GM23338 (cell line): ENCODE measurements at regions not wholly inside any gene's neighbourhood (a gene's known extent, or its start where the extent isn't known, plus 50 kb on each side); places are given as distances from the start of the nearest gene placed in this dataset.

ENCODE experiments used
- ATAC-seq: fragments of 200-7000 bp; cut with Tn5 transposase; 3 replicates; pipeline ENCODE4 v1.9.1; 2020
- DNase-seq: peaks from one replicate; pipeline ENCODE4 v3.0.0-alpha.2; 2015; ENCODE audit warnings: low spot score
- H2AFZ ChIP-seq: fragments of 200-600 bp; sonication (generic); 2 replicates; pipeline ENCODE4 v1.8.0; 2016; ENCODE audit warnings: antibody characterized with exemption, mild to moderate bottlenecking, moderate library complexity
- H3F3A ChIP-seq: fragments of 200-600 bp; sonication (generic); replicated peaks from 2 replicates; pipeline ENCODE4 v1.8.0; 2017; ENCODE audit warnings: antibody characterized with exemption, mixed run types, low read depth
- H3K27ac ChIP-seq: fragments of 200-600 bp; sonication (generic); 2 replicates; pipeline ENCODE4 v1.6.1; 2016; ENCODE audit warnings: low read depth
- H3K27me3 ChIP-seq: fragments of 200-600 bp; sonication (generic); 2 replicates; pipeline ENCODE4 v1.8.0; 2016; ENCODE audit warnings: mild to moderate bottlenecking, mixed run types, moderate library complexity; ENCODE audit not compliant: insufficient read depth
- H3K36me3 ChIP-seq: fragments of 200-600 bp; sonication (generic); 2 replicates; pipeline ENCODE4 v1.8.0; 2016; ENCODE audit warnings: mild to moderate bottlenecking; ENCODE audit not compliant: insufficient read depth
- H3K4me1 ChIP-seq: fragments of 200-600 bp; sonication (generic); 2 replicates; pipeline ENCODE4 v1.8.0; 2016; ENCODE audit warnings: mild to moderate bottlenecking, moderate library complexity; ENCODE audit not compliant: insufficient read depth
- H3K4me2 ChIP-seq: fragments of 200-600 bp; sonication (generic); 2 replicates; pipeline ENCODE4 v1.7.1; 2017; ENCODE audit warnings: mixed run types
- H3K4me3 ChIP-seq: fragments of 200-600 bp; sonication (generic); 2 replicates; pipeline ENCODE4 v1.6.1; 2016; ENCODE audit warnings: mixed run types
- H3K79me2 ChIP-seq: fragments of 200-600 bp; sonication (generic); replicated peaks from 2 replicates; pipeline ENCODE4 v1.8.0; 2017; ENCODE audit warnings: mild to moderate bottlenecking; ENCODE audit not compliant: insufficient read depth
- H3K9me2 ChIP-seq: fragments of 200-600 bp; sonication (generic); 2 replicates; pipeline ENCODE4 v1.8.0; 2017; ENCODE audit not compliant: insufficient read depth
- H4K20me1 ChIP-seq: fragments of 200-600 bp; sonication (generic); replicated peaks from 2 replicates; pipeline ENCODE4 v1.8.0; 2017; ENCODE audit warnings: mild to moderate bottlenecking; ENCODE audit not compliant: insufficient read depth
- H3K27ac Mint-ChIP-seq: 2 replicates; pipeline ENCODE4 v1.8.0; 2020; ENCODE audit warnings: inconsistent platforms, mild to moderate bottlenecking, moderate library complexity, mixed read lengths
- H3K27me3 Mint-ChIP-seq: 3 replicates; pipeline ENCODE4 v1.8.0; 2022; ENCODE audit warnings: low read depth, mild to moderate bottlenecking, moderate library complexity, mixed read lengths, inconsistent platforms; ENCODE audit not compliant: insufficient read depth, poor library complexity
- H3K36me3 Mint-ChIP-seq: 3 replicates; pipeline ENCODE4 v1.8.0; 2021; ENCODE audit warnings: low read depth, mild to moderate bottlenecking, inconsistent platforms, moderate library complexity, mixed read lengths
- H3K4me1 Mint-ChIP-seq: 3 replicates; pipeline ENCODE4 v1.8.0; 2020; ENCODE audit warnings: mild to moderate bottlenecking, inconsistent platforms, mixed read lengths
- H3K4me3 Mint-ChIP-seq: 3 replicates; pipeline ENCODE4 v1.8.0; 2021; ENCODE audit warnings: moderate library complexity, mild to moderate bottlenecking, inconsistent platforms, mixed read lengths
- H3K9me3 Mint-ChIP-seq: 3 replicates; pipeline ENCODE4 v1.8.0; 2020; ENCODE audit warnings: moderate library complexity, mild to moderate bottlenecking, inconsistent platforms, mixed read lengths
- CREB1 ChIP-seq: fragments of 250-450 bp; sonication (Bioruptor Pico); IDR thresholded peaks from 2 replicates; pipeline ENCODE4 v1.5.0; 2020; ENCODE audit warnings: low read depth, mild to moderate bottlenecking, moderate library complexity
- EZH2 ChIP-seq: fragments of 200-600 bp; sonication (generic); IDR thresholded peaks from one replicate; pipeline ENCODE4 v1.8.0; 2017; ENCODE audit warnings: antibody characterized with exemption, mild to moderate bottlenecking, low read depth; ENCODE audit not compliant: unreplicated experiment
- EZH2phosphoT487 ChIP-seq: fragments of 200-600 bp; sonication (generic); IDR thresholded peaks from one replicate; pipeline ENCODE4 v1.8.1; 2018; ENCODE audit warnings: antibody characterized with exemption; ENCODE audit not compliant: unreplicated experiment
- NANOG ChIP-seq: IDR thresholded peaks from 2 replicates; pipeline ENCODE4 v1.6.1; 2016; ENCODE audit warnings: antibody characterized with exemption, borderline replicate concordance
- POLR2AphosphoS5 ChIP-seq: IDR thresholded peaks from 2 replicates; pipeline ENCODE4 v1.6.1; 2016; ENCODE audit warnings: antibody characterized with exemption, low read depth
- STAT1 ChIP-seq: IDR thresholded peaks from one replicate; pipeline ENCODE4 v1.6.1; 2016; ENCODE audit warnings: antibody characterized with exemption; ENCODE audit not compliant: unreplicated experiment
- ZNF114 ChIP-seq: fragments of 250-450 bp; sonication (Bioruptor Pico); IDR thresholded peaks from 2 replicates; pipeline ENCODE4 v1.5.0; 2020; ENCODE audit warnings: mild to moderate bottlenecking, moderate library complexity
- ZNF331 ChIP-seq: fragments of 250-450 bp; sonication (Bioruptor Pico); IDR thresholded peaks from 2 replicates; pipeline ENCODE4 v1.5.0; 2020; ENCODE audit warnings: low read depth, mild to moderate bottlenecking, moderate library complexity
- ZNF462 ChIP-seq: fragments of 250-450 bp; sonication (Bioruptor Pico); IDR thresholded peaks from 2 replicates; pipeline ENCODE4 v1.5.0; 2020; ENCODE audit warnings: mild to moderate bottlenecking, moderate library complexity
- TF ChIP-seq, protein P1 (sequence below): IDR thresholded peaks from one replicate; pipeline ENCODE4 v1.6.1; 2018; ENCODE audit warnings: antibody characterized with exemption; ENCODE audit not compliant: unreplicated experiment
- TF ChIP-seq, protein P2 (sequence below): IDR thresholded peaks from 2 replicates; pipeline ENCODE4 v1.6.1; 2016; ENCODE audit warnings: antibody characterized with exemption
- TF ChIP-seq, protein P3 (sequence below), 2 experiments: fragments of 200-600 bp in 1 of 2; sonication (generic) in 1 of 2; conservative IDR thresholded peaks; 2 replicates each; pipeline versions ENCODE4 v1.5.1 to v1.6.1; 2016 to 2017; ENCODE audit warnings: antibody characterized with exemption in 2 of 2, low read depth in 2 of 2, mild to moderate bottlenecking in 2 of 2, moderate library complexity in 1 of 2

DNA sequence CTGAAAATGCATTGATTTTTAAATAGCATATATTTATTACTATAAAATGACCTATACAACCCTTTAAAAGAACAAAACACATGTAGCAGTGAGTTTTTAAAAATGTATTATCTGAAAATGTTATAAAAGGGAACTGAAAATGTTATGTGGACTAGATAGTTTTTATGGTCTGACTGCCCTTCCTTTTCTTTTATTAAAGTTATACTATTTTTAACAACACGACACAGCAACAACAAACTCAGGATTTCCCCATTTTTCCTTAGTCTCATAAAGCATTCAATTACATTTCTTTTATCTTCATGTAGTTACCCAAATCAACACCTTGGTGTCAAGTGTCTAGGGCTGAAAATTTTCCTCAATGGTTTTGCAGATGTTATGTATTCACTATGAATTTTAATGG is 132.8 kb upstream of the TMEFF2 start:
- H4K20me1 ChIP-seq = no peaks in the 10 kb centered on the region

More for the DNA sequence above, 132.8 kb upstream of the TMEFF2 start:
- Histone ChIP-seq H3F3A (no peaks in the 10 kb centered on the region), H3K4me3 (no peak overlapping the region), H2AFZ (no peak overlapping the region), H3K4me1 (no peaks in the 10 kb centered on the region), H3K27ac (no peak overlapping the region), H3K4me2 (no peak overlapping the region), H3K9me2 (no peaks in the 10 kb centered on the region), H3K36me3 (no peaks in the 10 kb centered on the region), H3K79me2 (no peaks in the 10 kb centered on the region), H3K27me3 (no peaks in the 10 kb centered on the region)
- Mint-ChIP-seq H3K4me3 (no peak overlapping the region), H3K9me3 (no peaks in the 10 kb centered on the region), H3K36me3 (no peaks in the 10 kb centered on the region), H3K27me3 (peaks cover 2% of the 10 kb centered on the region), H3K27ac (no peak overlapping the region), H3K4me1 (no peaks in the 10 kb centered on the region)
- DNase-seq = no peak
- TF ChIP-seq, protein P1, sequence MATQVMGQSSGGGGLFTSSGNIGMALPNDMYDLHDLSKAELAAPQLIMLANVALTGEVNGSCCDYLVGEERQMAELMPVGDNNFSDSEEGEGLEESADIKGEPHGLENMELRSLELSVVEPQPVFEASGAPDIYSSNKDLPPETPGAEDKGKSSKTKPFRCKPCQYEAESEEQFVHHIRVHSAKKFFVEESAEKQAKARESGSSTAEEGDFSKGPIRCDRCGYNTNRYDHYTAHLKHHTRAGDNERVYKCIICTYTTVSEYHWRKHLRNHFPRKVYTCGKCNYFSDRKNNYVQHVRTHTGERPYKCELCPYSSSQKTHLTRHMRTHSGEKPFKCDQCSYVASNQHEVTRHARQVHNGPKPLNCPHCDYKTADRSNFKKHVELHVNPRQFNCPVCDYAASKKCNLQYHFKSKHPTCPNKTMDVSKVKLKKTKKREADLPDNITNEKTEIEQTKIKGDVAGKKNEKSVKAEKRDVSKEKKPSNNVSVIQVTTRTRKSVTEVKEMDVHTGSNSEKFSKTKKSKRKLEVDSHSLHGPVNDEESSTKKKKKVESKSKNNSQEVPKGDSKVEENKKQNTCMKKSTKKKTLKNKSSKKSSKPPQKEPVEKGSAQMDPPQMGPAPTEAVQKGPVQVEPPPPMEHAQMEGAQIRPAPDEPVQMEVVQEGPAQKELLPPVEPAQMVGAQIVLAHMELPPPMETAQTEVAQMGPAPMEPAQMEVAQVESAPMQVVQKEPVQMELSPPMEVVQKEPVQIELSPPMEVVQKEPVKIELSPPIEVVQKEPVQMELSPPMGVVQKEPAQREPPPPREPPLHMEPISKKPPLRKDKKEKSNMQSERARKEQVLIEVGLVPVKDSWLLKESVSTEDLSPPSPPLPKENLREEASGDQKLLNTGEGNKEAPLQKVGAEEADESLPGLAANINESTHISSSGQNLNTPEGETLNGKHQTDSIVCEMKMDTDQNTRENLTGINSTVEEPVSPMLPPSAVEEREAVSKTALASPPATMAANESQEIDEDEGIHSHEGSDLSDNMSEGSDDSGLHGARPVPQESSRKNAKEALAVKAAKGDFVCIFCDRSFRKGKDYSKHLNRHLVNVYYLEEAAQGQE = no peak
- TF ChIP-seq ZNF462 (CRISPR knock-in tag) (no peak), ZNF331 (no peak), EZH2phosphoT487 (no peak), EZH2 (no peak), STAT1 (no peak), POLR2AphosphoS5 (no peak), CREB1 (no peak), NANOG (no peak), ZNF114 (CRISPR knock-in tag) (no peak)
- TF ChIP-seq, protein P2, sequence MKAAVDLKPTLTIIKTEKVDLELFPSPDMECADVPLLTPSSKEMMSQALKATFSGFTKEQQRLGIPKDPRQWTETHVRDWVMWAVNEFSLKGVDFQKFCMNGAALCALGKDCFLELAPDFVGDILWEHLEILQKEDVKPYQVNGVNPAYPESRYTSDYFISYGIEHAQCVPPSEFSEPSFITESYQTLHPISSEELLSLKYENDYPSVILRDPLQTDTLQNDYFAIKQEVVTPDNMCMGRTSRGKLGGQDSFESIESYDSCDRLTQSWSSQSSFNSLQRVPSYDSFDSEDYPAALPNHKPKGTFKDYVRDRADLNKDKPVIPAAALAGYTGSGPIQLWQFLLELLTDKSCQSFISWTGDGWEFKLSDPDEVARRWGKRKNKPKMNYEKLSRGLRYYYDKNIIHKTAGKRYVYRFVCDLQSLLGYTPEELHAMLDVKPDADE = no peak
- TF ChIP-seq, protein P3, sequence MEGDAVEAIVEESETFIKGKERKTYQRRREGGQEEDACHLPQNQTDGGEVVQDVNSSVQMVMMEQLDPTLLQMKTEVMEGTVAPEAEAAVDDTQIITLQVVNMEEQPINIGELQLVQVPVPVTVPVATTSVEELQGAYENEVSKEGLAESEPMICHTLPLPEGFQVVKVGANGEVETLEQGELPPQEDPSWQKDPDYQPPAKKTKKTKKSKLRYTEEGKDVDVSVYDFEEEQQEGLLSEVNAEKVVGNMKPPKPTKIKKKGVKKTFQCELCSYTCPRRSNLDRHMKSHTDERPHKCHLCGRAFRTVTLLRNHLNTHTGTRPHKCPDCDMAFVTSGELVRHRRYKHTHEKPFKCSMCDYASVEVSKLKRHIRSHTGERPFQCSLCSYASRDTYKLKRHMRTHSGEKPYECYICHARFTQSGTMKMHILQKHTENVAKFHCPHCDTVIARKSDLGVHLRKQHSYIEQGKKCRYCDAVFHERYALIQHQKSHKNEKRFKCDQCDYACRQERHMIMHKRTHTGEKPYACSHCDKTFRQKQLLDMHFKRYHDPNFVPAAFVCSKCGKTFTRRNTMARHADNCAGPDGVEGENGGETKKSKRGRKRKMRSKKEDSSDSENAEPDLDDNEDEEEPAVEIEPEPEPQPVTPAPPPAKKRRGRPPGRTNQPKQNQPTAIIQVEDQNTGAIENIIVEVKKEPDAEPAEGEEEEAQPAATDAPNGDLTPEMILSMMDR (conservative IDR thresholded peaks at IDR 0.05; ENCODE audit: low read depth in 2 of 2) = no peak
- ATAC-seq = no peak
